ENCODE measurements at regions not wholly inside any gene's neighbourhood (a gene's known extent, or its start where the extent isn't known, plus 50 kb on each side); places are given as distances from the start of the nearest gene placed in this dataset.

DNA sequence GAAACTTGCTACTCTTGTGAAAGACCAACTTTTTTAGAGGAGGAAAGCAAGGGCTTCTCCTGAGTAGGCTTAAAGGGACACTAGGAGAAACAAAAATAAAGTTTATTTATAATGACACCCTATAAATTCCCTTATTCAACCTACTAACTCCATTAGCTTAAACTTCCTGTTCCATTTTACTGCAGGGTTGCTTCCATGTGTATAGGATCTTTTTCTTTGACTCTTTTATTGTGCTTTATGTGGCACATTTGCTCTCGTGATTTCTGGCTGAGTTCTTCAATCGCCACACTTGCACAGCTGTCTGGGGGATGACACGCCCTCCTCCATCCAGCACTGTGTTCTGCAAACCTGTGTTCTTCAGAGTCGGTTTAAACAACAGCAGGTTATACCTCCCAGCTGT is 225.7 kb upstream of the NPVF start:
- TF ChIP-seq POLR2A (IDR thresholded peaks at IDR 0.05; ENCODE audit: low read length) (no peak), GATA1 (IDR thresholded peaks at IDR 0.05; ENCODE audit: low read depth, low read length) (no peak)

Data from erythroblast (primary cell).